Nephron progenitor cell (in vitro differentiated cells): ENCODE measurements at regions not wholly inside any gene's neighbourhood (a gene's known extent, or its start where the extent isn't known, plus 50 kb on each side); places are given as distances from the start of the nearest gene placed in this dataset.

Experiments
- DNase-seq: peaks from one replicate; pipeline ENCODE4 v3.0.0; 2021
- H3K27ac Mint-ChIP-seq: 2 replicates; pipeline ENCODE4 v1.8.0; 2021; ENCODE audit warnings: mild to moderate bottlenecking, moderate library complexity, mixed read lengths
- H3K27me3 Mint-ChIP-seq: 2 replicates; pipeline ENCODE4 v1.8.0; 2021; ENCODE audit warnings: mild to moderate bottlenecking, low read depth, mixed read lengths; ENCODE audit not compliant: poor library complexity
- H3K36me3 Mint-ChIP-seq: 2 replicates; pipeline ENCODE4 v1.8.0; 2021; ENCODE audit warnings: low read depth, mixed read lengths
- H3K4me1 Mint-ChIP-seq: 2 replicates; pipeline ENCODE4 v1.8.0; 2021; ENCODE audit warnings: mixed read lengths
- H3K4me3 Mint-ChIP-seq: 2 replicates; pipeline ENCODE4 v1.8.0; 2021; ENCODE audit warnings: mild to moderate bottlenecking, moderate library complexity, mixed read lengths
- H3K9me3 Mint-ChIP-seq: 2 replicates; pipeline ENCODE4 v1.8.0; 2021; ENCODE audit warnings: mild to moderate bottlenecking, moderate library complexity, mixed read lengths
- TF ChIP-seq, protein P1 (sequence below): fragments of 200-600 bp; sonication (generic); IDR thresholded peaks from 2 replicates; pipeline ENCODE4 v1.5.0; 2021; ENCODE audit warnings: antibody characterized with exemption

GRCh38 chr2:225993430-225993829 lies 593.9 kb downstream of the NYAP2 start:
- no peaks in the 10 kb centered on the region for H3K4me1 Mint-ChIP-seq

GRCh38 chr2:225989809-225990208 lies 590.3 kb downstream of the NYAP2 start:
- Mint-ChIP-seq H3K4me3 (no peak overlapping the region), H3K4me1 (no peaks in the 10 kb centered on the region), H3K27me3 (no peaks in the 10 kb centered on the region), H3K9me3 (no peaks in the 10 kb centered on the region), H3K27ac (no peak overlapping the region), H3K36me3 (no peaks in the 10 kb centered on the region)
- DNase-seq, result no peak
- TF ChIP-seq, protein P1, sequence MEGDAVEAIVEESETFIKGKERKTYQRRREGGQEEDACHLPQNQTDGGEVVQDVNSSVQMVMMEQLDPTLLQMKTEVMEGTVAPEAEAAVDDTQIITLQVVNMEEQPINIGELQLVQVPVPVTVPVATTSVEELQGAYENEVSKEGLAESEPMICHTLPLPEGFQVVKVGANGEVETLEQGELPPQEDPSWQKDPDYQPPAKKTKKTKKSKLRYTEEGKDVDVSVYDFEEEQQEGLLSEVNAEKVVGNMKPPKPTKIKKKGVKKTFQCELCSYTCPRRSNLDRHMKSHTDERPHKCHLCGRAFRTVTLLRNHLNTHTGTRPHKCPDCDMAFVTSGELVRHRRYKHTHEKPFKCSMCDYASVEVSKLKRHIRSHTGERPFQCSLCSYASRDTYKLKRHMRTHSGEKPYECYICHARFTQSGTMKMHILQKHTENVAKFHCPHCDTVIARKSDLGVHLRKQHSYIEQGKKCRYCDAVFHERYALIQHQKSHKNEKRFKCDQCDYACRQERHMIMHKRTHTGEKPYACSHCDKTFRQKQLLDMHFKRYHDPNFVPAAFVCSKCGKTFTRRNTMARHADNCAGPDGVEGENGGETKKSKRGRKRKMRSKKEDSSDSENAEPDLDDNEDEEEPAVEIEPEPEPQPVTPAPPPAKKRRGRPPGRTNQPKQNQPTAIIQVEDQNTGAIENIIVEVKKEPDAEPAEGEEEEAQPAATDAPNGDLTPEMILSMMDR, result no peak

More at GRCh38 chr2:225993430-225993829, 593.9 kb downstream of the NYAP2 start:
- no peaks in the 10 kb centered on the region for H3K36me3 Mint-ChIP-seq
- H3K27me3 Mint-ChIP-seq, result no peaks in the 10 kb centered on the region
- H3K9me3 Mint-ChIP-seq, result no peaks in the 10 kb centered on the region
- DNase-seq, result no peak
- H3K4me3 Mint-ChIP-seq, result no peak overlapping the region
- no peak overlapping the region for H3K27ac Mint-ChIP-seq
- TF ChIP-seq, protein P1, result no peak

- no peak overlapping the region for H3K4me3 Mint-ChIP-seq
- H3K36me3 Mint-ChIP-seq, result no peaks in the 10 kb centered on the region
- H3K27ac Mint-ChIP-seq, result no peak overlapping the region
- no peaks in the 10 kb centered on the region for H3K27me3 Mint-ChIP-seq
- H3K4me1 Mint-ChIP-seq, result no peaks in the 10 kb centered on the region
- H3K9me3 Mint-ChIP-seq, result no peaks in the 10 kb centered on the region
- TF ChIP-seq, protein P1, result no peak
- DNase-seq, result no peak
Measured at GRCh38 chr2:225980372-225980771, 580.9 kb downstream of the NYAP2 start.

- TF ChIP-seq, protein P1, result no peak
- no peak overlapping the region for H3K27ac Mint-ChIP-seq
- peaks cover 11% of the 10 kb centered on the region for H3K9me3 Mint-ChIP-seq
- no peak overlapping the region for H3K4me3 Mint-ChIP-seq
- H3K4me1 Mint-ChIP-seq, result no peaks in the 10 kb centered on the region
- DNase-seq, result no peak
- H3K36me3 Mint-ChIP-seq, result no peaks in the 10 kb centered on the region
- no peaks in the 10 kb centered on the region for H3K27me3 Mint-ChIP-seq
Measured at GRCh38 chr2:225971433-225971832, 571.9 kb downstream of the NYAP2 start.

GRCh38 chr2:225948903-225949302 lies 549.4 kb downstream of the NYAP2 start:
- no peak overlapping the region for H3K27ac Mint-ChIP-seq
- H3K4me1 Mint-ChIP-seq, result no peaks in the 10 kb centered on the region
- no peak for DNase-seq
- H3K27me3 Mint-ChIP-seq, result no peaks in the 10 kb centered on the region
- H3K4me3 Mint-ChIP-seq, result no peak overlapping the region
- peaks cover 6% of the 10 kb centered on the region for H3K36me3 Mint-ChIP-seq
- H3K9me3 Mint-ChIP-seq, result peaks cover 35% of the 10 kb centered on the region
- TF ChIP-seq, protein P1, result no peak

DNA sequence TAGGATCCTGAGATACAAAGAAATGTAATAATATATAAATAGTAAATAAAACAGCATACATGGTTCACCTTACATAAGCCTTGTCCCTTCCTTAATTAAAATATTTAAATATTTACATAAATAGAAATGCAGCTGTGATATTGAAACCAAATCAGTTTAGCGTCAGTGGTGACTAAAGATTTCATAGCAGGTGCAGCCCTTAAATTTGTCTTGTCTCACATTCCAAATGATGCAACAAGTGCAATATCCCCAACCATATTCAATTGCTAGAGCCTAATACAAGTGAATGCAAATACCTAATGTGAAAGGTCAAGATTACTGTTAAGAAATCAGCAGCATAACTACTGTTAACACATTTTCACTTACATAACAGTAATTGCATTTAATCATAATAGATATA lies 539.5 kb downstream of the NYAP2 start:
- H3K4me3 Mint-ChIP-seq, result no peak overlapping the region
- no peak for DNase-seq
- no peaks in the 10 kb centered on the region for H3K36me3 Mint-ChIP-seq
- H3K9me3 Mint-ChIP-seq, result no peaks in the 10 kb centered on the region
- TF ChIP-seq, protein P1, result no peak
- H3K27ac Mint-ChIP-seq, result no peak overlapping the region
- no peaks in the 10 kb centered on the region for H3K27me3 Mint-ChIP-seq
- H3K4me1 Mint-ChIP-seq, result no peaks in the 10 kb centered on the region
